ENCODE measurements at regions not wholly inside any gene's neighbourhood (a gene's known extent, or its start where the extent isn't known, plus 50 kb on each side); places are given as distances from the start of the nearest gene placed in this dataset.

DNA sequence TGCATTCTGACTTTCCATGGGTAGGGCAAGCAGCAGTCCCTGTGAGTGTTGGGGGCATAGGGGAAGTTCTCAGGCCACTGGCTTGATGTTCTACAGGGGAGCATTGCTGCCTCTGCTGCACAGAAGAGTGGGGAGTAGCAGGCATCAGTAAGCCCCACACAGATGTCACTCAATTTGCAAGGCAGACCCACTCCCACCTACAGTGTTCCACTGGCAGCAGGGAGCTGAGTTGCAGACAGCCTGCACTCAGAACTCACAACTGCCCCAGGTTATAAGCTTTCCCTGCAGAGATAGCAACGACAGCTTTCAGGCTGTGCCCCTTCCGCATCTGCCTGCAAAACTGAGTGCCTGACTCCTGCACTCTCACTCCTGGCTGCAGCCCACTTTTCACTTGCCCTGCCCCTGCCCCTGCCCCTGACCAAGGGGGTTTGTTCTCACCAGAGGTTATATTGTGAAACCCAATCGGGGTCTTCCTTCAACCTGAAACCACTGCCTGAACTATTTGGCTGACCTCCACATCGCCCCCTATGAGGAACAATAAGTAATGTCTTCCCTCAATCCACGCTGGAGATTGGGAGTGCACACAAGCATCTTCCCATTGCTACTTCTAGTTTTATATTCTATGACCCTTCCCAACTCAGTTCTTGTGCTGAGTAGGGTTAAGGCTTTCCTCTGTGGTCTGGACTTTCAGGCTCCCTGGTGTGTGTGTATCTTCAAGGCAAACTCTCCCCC is 227.4 kb upstream of the CXorf51B start:
- TF ChIP-seq BHLHE40 (IDR thresholded peaks at IDR 0.05; ENCODE audit: borderline replicate concordance) = no peak
- TF ChIP-seq TARDBP (IDR thresholded peaks at IDR 0.05) = no peak
- no peak for TF ChIP-seq ZNF384 (IDR thresholded peaks at IDR 0.05)
- TF ChIP-seq ARNT (IDR thresholded peaks at IDR 0.05) = no peak
- TF ChIP-seq ELF4 (IDR thresholded peaks at IDR 0.05) = no peak
- TF ChIP-seq HDGF (IDR thresholded peaks at IDR 0.05; ENCODE audit: borderline replicate concordance) = no peak
- no peak for TF ChIP-seq NFRKB (IDR thresholded peaks at IDR 0.05)
- no peak for TF ChIP-seq CTBP1 (IDR thresholded peaks at IDR 0.05; ENCODE audit: borderline replicate concordance)
- no peak for TF ChIP-seq LEF1 (IDR thresholded peaks at IDR 0.05; ENCODE audit: borderline replicate concordance)

All from HEK293T (cell line).